Coronary artery (tissue), 2 donors: ENCODE measurements at regions not wholly inside any gene's neighbourhood (a gene's known extent, or its start where the extent isn't known, plus 50 kb on each side); places are given as distances from the start of the nearest gene placed in this dataset.

Source experiments
- DNase-seq: peaks from one replicate; pipeline ENCODE4 v3.0.0-alpha.2; 2017; ENCODE audit warnings: low spot score
- H3K27ac ChIP-seq, 2 donors: fragments of 200-600 bp; sonication (generic); one replicate each; pipeline ENCODE4 v1.5.1; 2016 to 2019
- H3K4me3 ChIP-seq: fragments of 200-600 bp; sonication (generic); 2 replicates; pipeline ENCODE4 v1.5.1; 2016; ENCODE audit warnings: mild to moderate bottlenecking, moderate library complexity
- CTCF ChIP-seq: fragments of 200-600 bp; sonication (generic); IDR thresholded peaks from one replicate; pipeline ENCODE4 v1.5.1; 2019; ENCODE audit warnings: antibody characterized with exemption

GRCh38 chr4:37741564-37741963 is 55.4 kb upstream of the RELL1 start:
- DNase-seq, result no peak
- no peak for TF ChIP-seq CTCF
- no peak overlapping the region for H3K4me3 ChIP-seq
- no peak overlapping the region for H3K27ac ChIP-seq

GRCh38 chr4:37740546-37740945 is 54.4 kb upstream of the RELL1 start:
- no peak overlapping the region for H3K4me3 ChIP-seq
- H3K27ac ChIP-seq, result no peak overlapping the region
- no peak for TF ChIP-seq CTCF
- no peak for DNase-seq

GRCh38 chr4:37737466-37737865 is 51.3 kb upstream of the RELL1 start:
- no peak overlapping the region for H3K4me3 ChIP-seq
- no peak for TF ChIP-seq CTCF
- no peak for DNase-seq
- no peak overlapping the region for H3K27ac ChIP-seq
